ENCODE measurements at regions not wholly inside any gene's neighbourhood (a gene's known extent, or its start where the extent isn't known, plus 50 kb on each side); places are given as distances from the start of the nearest gene placed in this dataset.

DNA sequence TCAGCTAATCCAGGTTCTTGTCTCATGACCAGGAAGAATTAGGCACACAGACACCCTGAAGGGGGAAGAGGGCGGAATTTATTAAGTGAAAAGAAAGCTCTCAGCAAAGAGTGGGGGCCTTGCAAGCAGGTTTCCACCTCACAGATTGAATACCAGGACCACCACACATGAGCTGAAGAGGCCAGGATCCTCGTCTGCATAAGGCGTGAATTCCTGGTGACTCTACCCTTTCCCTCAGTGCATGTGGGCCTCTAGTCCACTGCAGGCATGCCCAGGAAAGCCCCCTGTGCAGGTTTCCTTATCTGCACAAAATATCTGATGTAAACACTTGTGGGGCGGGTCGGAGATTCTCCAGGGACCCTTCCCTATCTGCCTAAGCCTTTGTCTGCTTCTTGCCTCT, 782.1 kb upstream of the LRRN3 start:
- TF ChIP-seq, protein P1, sequence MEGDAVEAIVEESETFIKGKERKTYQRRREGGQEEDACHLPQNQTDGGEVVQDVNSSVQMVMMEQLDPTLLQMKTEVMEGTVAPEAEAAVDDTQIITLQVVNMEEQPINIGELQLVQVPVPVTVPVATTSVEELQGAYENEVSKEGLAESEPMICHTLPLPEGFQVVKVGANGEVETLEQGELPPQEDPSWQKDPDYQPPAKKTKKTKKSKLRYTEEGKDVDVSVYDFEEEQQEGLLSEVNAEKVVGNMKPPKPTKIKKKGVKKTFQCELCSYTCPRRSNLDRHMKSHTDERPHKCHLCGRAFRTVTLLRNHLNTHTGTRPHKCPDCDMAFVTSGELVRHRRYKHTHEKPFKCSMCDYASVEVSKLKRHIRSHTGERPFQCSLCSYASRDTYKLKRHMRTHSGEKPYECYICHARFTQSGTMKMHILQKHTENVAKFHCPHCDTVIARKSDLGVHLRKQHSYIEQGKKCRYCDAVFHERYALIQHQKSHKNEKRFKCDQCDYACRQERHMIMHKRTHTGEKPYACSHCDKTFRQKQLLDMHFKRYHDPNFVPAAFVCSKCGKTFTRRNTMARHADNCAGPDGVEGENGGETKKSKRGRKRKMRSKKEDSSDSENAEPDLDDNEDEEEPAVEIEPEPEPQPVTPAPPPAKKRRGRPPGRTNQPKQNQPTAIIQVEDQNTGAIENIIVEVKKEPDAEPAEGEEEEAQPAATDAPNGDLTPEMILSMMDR (CRISPR knock-in tag; IDR thresholded peaks at IDR 0.05): no peak
- no peak for TF ChIP-seq ZNF737 (CRISPR knock-in tag; IDR thresholded peaks at IDR 0.05; ENCODE audit: borderline replicate concordance)
- no peak for TF ChIP-seq BHLHE40 (IDR thresholded peaks at IDR 0.05; ENCODE audit: low read length)
- TF ChIP-seq GLI4 (CRISPR knock-in tag; IDR thresholded peaks at IDR 0.05; ENCODE audit: borderline replicate concordance): no peak
- TF ChIP-seq SMARCC2 (IDR thresholded peaks at IDR 0.05): no peak
- TF ChIP-seq SP4 (CRISPR knock-in tag; IDR thresholded peaks at IDR 0.05): no peak
- no peak for TF ChIP-seq ZNF747 (CRISPR knock-in tag; IDR thresholded peaks at IDR 0.05; ENCODE audit: borderline replicate concordance)
